Smooth muscle cell (in vitro differentiated cells): ENCODE measurements at regions not wholly inside any gene's neighbourhood (a gene's known extent, or its start where the extent isn't known, plus 50 kb on each side); places are given as distances from the start of the nearest gene placed in this dataset.

Source experiments
- DNase-seq: peaks from one replicate; lab custom pipeline; 2025; ENCODE audit not compliant: unreplicated experiment; lab: John Stamatoyannopoulos, UW
- H2AFZ ChIP-seq: fragments of 200-600 bp; sonication (generic); 2 replicates; pipeline ENCODE4 v1.6.0; 2016; ENCODE audit warnings: antibody characterized with exemption, low read depth, mild to moderate bottlenecking
- H3F3A ChIP-seq: fragments of 200-600 bp; sonication (generic); 2 replicates; pipeline ENCODE4 v1.6.0; 2017; ENCODE audit warnings: antibody characterized with exemption, low read depth
- H3K27ac ChIP-seq: fragments of 200-600 bp; sonication (generic); 2 replicates; pipeline ENCODE4 v1.5.1; 2016; ENCODE audit warnings: low read depth, mild to moderate bottlenecking
- H3K27me3 ChIP-seq: fragments of 200-600 bp; sonication (generic); 2 replicates; pipeline ENCODE4 v1.6.1; 2016; ENCODE audit warnings: low read depth, mild to moderate bottlenecking
- H3K36me3 ChIP-seq: fragments of 200-600 bp; sonication (generic); 2 replicates; pipeline ENCODE4 v1.5.1; 2016; ENCODE audit warnings: low read depth
- H3K4me1 ChIP-seq: fragments of 200-600 bp; sonication (generic); 2 replicates; pipeline ENCODE4 v1.5.1; 2016; ENCODE audit warnings: low read depth
- H3K4me2 ChIP-seq: fragments of 200-600 bp; sonication (generic); 2 replicates; pipeline ENCODE4 v1.6.0; 2016; ENCODE audit warnings: mild to moderate bottlenecking
- H3K4me3 ChIP-seq: fragments of 200-600 bp; sonication (generic); 2 replicates; pipeline ENCODE4 v1.5.1; 2016; ENCODE audit warnings: mild to moderate bottlenecking
- H3K79me2 ChIP-seq: fragments of 200-600 bp; sonication (generic); 2 replicates; pipeline ENCODE4 v1.6.0; 2016; ENCODE audit warnings: low read depth, mild to moderate bottlenecking
- H3K9ac ChIP-seq: fragments of 200-600 bp; sonication (generic); 2 replicates; pipeline ENCODE4 v1.6.0; 2016; ENCODE audit warnings: low read depth
- H3K9me3 ChIP-seq: fragments of 200-600 bp; sonication (generic); replicated peaks from 2 replicates; pipeline ENCODE4 v1.5.1; 2016; ENCODE audit warnings: low read depth
- H4K20me1 ChIP-seq: fragments of 200-600 bp; sonication (generic); 2 replicates; pipeline ENCODE4 v1.6.0; 2016; ENCODE audit warnings: low read depth
- WGBS: methylation state at CpG from one replicate; pipeline ENCODE4 v1.1.7; 2016; ENCODE audit warnings: low lambda C conversion rate; 5-methylcytosine and 5-hydroxymethylcytosine counted together
- TF ChIP-seq, protein P1 (sequence below): fragments of 200-600 bp; sonication (generic); IDR thresholded peaks from 2 replicates; pipeline ENCODE4 v1.5.1; 2017; ENCODE audit warnings: borderline replicate concordance, mild to moderate bottlenecking, antibody characterized with exemption; ENCODE audit not compliant: insufficient read depth, poor library complexity, severe bottlenecking

DNA sequence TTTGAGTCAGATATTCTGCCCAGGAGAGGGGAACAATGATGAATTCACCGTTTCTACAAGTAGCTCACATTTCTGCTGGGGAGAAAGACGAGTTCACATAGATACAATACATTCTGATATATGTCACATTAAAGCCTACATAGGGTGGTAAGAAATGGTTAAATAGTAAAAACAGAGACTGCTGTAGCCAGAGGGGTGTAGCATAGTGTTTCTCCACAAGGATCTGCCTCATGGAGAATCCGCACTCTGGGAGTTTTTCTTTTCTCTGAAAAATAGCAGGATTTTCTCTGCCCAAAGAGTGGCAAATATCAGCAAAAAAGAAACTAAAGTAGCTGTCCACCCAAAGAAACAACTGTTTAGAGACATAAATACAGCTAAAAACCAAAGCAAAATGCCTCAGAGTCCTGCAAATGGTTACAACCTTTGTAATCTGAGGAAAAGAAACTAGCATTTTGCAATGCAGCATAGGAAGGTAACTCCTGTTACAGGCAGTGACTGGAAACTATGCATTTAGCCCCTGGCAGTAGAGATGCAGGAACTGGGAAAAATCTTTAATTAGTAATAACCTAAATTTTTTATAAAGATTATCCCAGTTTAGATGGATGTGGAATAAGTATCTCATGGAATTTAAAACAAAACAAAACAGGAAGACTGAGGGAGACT is 1126.7 kb upstream of the ADGRL2 start:
- Histone ChIP-seq H3K4me2 (peak overlapping the region; percentile 38), H3K9ac (no peak overlapping the region), H3F3A (no peaks in the 10 kb centered on the region), H3K4me1 (peaks cover 19% of the 10 kb centered on the region), H3K4me3 (no peak overlapping the region), H2AFZ (no peak overlapping the region), H3K27ac (no peak overlapping the region), H3K79me2 (no peaks in the 10 kb centered on the region), H4K20me1 (no peaks in the 10 kb centered on the region), H3K9me3 (no peaks in the 10 kb centered on the region), H3K36me3 (no peaks in the 10 kb centered on the region), H3K27me3 (no peaks in the 10 kb centered on the region)
- DNase-seq: no peak
- TF ChIP-seq, protein P1, sequence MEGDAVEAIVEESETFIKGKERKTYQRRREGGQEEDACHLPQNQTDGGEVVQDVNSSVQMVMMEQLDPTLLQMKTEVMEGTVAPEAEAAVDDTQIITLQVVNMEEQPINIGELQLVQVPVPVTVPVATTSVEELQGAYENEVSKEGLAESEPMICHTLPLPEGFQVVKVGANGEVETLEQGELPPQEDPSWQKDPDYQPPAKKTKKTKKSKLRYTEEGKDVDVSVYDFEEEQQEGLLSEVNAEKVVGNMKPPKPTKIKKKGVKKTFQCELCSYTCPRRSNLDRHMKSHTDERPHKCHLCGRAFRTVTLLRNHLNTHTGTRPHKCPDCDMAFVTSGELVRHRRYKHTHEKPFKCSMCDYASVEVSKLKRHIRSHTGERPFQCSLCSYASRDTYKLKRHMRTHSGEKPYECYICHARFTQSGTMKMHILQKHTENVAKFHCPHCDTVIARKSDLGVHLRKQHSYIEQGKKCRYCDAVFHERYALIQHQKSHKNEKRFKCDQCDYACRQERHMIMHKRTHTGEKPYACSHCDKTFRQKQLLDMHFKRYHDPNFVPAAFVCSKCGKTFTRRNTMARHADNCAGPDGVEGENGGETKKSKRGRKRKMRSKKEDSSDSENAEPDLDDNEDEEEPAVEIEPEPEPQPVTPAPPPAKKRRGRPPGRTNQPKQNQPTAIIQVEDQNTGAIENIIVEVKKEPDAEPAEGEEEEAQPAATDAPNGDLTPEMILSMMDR: no peak
- WGBS: 67% methylated on average over 3 of the region's 3 CpGs

DNA sequence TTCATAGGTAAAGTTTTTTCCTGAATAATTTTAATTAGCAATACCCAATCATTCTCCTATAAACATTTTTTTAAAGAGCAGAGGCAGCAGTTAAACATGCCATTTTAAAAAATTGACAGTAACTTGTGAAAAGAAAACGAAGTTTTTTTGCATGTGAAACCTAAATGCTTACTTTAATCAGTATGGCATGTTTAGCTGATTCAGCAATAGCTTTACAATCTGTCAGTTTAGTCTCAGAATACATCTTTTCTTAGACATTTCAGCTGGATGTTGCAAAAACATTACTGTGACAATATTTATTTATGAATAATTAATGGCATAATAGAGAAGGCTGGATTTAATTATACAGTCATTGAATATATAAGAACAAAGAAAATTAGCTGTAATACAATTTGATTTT is 1132.4 kb upstream of the ADGRL2 start:
- H3K4me3 ChIP-seq: no peak overlapping the region
- no peak for DNase-seq
- WGBS: 66% methylated on average over 1 of the region's 1 CpG
- no peak overlapping the region for H3K4me2 ChIP-seq
- H3K4me1 ChIP-seq: no peaks in the 10 kb centered on the region
- no peaks in the 10 kb centered on the region for H3K9me3 ChIP-seq
- no peak overlapping the region for H3K9ac ChIP-seq
- H3F3A ChIP-seq: no peaks in the 10 kb centered on the region
- H4K20me1 ChIP-seq: no peaks in the 10 kb centered on the region
- TF ChIP-seq, protein P1: no peak
- no peaks in the 10 kb centered on the region for H3K27me3 ChIP-seq
- no peak overlapping the region for H2AFZ ChIP-seq
- no peaks in the 10 kb centered on the region for H3K79me2 ChIP-seq
- H3K27ac ChIP-seq: no peak overlapping the region
- no peaks in the 10 kb centered on the region for H3K36me3 ChIP-seq

DNA sequence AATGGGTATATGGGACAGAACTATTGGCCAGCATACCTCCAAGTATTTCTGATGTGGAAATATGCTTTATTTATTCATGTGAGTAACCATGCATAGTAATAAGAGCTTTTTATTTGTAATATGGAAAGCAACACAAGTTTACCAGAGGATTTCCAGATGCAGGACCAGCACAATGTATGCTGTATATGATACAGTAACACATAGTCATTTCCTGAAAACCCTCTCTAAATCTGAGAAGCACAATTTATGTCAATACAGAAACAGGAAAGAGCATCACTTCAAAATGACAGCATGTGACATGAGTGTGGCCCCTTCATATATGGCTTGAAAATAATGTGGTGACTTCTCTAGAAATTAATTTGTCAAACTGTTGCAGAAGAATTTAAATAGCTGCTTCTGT is 1134.7 kb upstream of the ADGRL2 start:
- Histone ChIP-seq H3K27me3 (no peaks in the 10 kb centered on the region), H3K4me2 (no peak overlapping the region), H4K20me1 (no peaks in the 10 kb centered on the region), H3K79me2 (no peaks in the 10 kb centered on the region), H3K36me3 (no peaks in the 10 kb centered on the region), H3K4me1 (no peaks in the 10 kb centered on the region), H3K27ac (no peak overlapping the region), H3K9me3 (no peaks in the 10 kb centered on the region), H3K9ac (no peak overlapping the region), H3K4me3 (no peak overlapping the region), H3F3A (no peaks in the 10 kb centered on the region), H2AFZ (no peak overlapping the region)
- TF ChIP-seq, protein P1: no peak
- no peak for DNase-seq

DNA sequence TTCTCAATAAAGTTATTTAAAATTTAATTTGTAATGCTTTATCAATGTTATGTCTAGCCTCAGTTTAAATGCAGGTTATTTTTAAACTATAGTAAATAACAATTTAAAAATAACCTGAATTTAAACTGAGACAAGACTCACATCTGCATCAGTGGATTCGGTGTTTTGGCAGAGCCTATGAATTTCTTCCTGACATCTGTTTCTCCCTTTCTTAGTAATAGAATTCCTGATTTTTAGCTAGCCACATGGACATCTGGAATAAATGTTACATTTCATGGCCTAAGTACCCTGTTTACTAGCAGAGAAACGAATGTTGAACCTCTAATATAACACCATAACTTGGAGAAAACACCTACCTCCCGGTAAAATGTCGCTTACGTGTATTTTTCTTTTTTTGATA is 1141.6 kb upstream of the ADGRL2 start:
- WGBS: 93% methylated on average over 5 of the region's 5 CpGs
- DNase-seq: no peak
- no peak overlapping the region for H3K4me2 ChIP-seq

More for the DNA sequence above, 1141.6 kb upstream of the ADGRL2 start:
- Histone ChIP-seq H3K79me2 (no peaks in the 10 kb centered on the region), H3K9ac (no peak overlapping the region), H3K9me3 (no peaks in the 10 kb centered on the region), H4K20me1 (no peaks in the 10 kb centered on the region), H3K27me3 (no peaks in the 10 kb centered on the region), H3K27ac (no peak overlapping the region), H3K4me3 (no peak overlapping the region), H2AFZ (no peak overlapping the region), H3F3A (no peaks in the 10 kb centered on the region), H3K4me1 (peaks cover 33% of the 10 kb centered on the region), H3K36me3 (no peaks in the 10 kb centered on the region)
- TF ChIP-seq, protein P1: no peak
